Mucosa of descending colon (tissue), 3 donors: ENCODE measurements at regions not wholly inside any gene's neighbourhood (a gene's known extent, or its start where the extent isn't known, plus 50 kb on each side); places are given as distances from the start of the nearest gene placed in this dataset.
A peak's percentile ranks its signal among the peaks of the same experiment; 100 is the strongest.

Experiments
- ATAC-seq: fragments of 200-7000 bp; cut with Tn5 transposase; one replicate; pipeline ENCODE4 v1.9.1; 2020; ENCODE audit warnings: mild to moderate bottlenecking, moderate library complexity
- DNase-seq, 3 donors: peaks; one replicate each; pipeline ENCODE4 v3.0.0-alpha.2; 2020
- H3K36me3 ChIP-seq: fragments of 200-600 bp; one replicate; pipeline ENCODE4 v1.8.0; 2021; ENCODE audit warnings: low read depth, mild to moderate bottlenecking
- H3K4me1 ChIP-seq: fragments of 200-600 bp; one replicate; pipeline ENCODE4 v1.8.0; 2021; ENCODE audit warnings: low read depth, mild to moderate bottlenecking
- H3K4me3 ChIP-seq: fragments of 200-600 bp; one replicate; pipeline ENCODE4 v1.8.0; 2021; ENCODE audit warnings: mild to moderate bottlenecking
- H3K9me3 ChIP-seq: fragments of 200-600 bp; one replicate; pipeline ENCODE4 v1.8.0; 2021; ENCODE audit warnings: mild to moderate bottlenecking
- intact Hi-C, 2 donors: fragments of 100-400 bp; cut with DNase I in 1 of 2; cut with micrococcal nuclease in 1 of 2; formaldehyde crosslinking; loops; one replicate each; pipeline versions ENCODE4 v1.11.0 to v1.11.1; 2022; cut with DNase I, micrococcal nuclease
- TF ChIP-seq, protein P1 (sequence below): fragments of 200-600 bp; IDR thresholded peaks from one replicate; pipeline ENCODE4 v1.8.0; 2022; ENCODE audit warnings: antibody characterized with exemption, mild to moderate bottlenecking
- donor health status: DM: no; HTN: no; CAD: no; lungs with moderate emphysema.
- donor health status: DM: no; HTN: no; CAD: no.
- donor health status: DM: no; HTN: yes; CAD: no.

- TF ChIP-seq, protein P1, sequence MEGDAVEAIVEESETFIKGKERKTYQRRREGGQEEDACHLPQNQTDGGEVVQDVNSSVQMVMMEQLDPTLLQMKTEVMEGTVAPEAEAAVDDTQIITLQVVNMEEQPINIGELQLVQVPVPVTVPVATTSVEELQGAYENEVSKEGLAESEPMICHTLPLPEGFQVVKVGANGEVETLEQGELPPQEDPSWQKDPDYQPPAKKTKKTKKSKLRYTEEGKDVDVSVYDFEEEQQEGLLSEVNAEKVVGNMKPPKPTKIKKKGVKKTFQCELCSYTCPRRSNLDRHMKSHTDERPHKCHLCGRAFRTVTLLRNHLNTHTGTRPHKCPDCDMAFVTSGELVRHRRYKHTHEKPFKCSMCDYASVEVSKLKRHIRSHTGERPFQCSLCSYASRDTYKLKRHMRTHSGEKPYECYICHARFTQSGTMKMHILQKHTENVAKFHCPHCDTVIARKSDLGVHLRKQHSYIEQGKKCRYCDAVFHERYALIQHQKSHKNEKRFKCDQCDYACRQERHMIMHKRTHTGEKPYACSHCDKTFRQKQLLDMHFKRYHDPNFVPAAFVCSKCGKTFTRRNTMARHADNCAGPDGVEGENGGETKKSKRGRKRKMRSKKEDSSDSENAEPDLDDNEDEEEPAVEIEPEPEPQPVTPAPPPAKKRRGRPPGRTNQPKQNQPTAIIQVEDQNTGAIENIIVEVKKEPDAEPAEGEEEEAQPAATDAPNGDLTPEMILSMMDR, result no peak
- DNase-seq (no peak), ATAC-seq (no peak)
- peaks cover 8% of the 10 kb centered on the region for H3K4me1 ChIP-seq
- intact Hi-C loops, result no loop called here
- H3K4me3 ChIP-seq, result no peak overlapping the region
- no peaks in the 10 kb centered on the region for H3K36me3 ChIP-seq
- no peaks in the 10 kb centered on the region for H3K9me3 ChIP-seq
These were observed 142.9 kb upstream of the SERP2 start for GRCh38 chr13:44230736-44231135.

DNA sequence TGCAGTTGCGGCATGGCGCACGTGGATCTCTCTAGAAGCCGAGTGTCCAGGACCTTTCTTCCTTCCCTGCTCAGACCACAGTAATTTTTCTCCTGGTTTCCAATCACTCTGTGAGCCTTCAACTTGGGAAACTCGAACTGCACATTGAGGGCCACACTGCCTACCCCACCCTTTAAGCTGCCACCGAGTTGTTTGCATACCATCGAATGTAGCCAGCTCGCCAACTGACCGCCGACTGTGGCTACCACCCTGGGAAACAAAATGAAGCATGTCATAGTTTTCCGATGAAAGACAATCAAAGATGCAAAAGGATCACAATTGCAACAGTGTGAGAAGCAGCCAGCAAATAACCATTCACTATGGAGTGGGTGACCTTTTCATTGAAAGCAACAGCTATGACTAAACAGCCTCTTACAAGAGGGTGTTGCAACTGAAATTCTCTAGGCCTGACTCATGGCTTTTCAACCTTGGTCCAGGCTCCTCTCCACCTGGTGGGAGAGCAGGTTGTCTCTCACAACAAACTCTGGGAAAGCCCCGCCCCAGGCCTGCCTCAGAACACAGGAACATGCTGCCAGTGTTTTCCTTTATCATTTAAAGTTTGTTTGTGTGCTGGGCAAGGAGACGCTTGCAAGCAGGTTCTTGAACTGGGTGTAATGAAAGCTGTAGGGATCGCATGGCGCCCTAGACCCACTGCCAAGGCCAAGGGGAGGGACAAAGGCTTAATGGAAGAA, 141.7 kb upstream of the SERP2 start:
- DNase-seq (peak; percentile 60 to 67 (median 63)), ATAC-seq (peak; percentile 77)
- Histone ChIP-seq H3K4me3 (no peak overlapping the region), H3K9me3 (no peaks in the 10 kb centered on the region), H3K4me1 (peaks cover 8% of the 10 kb centered on the region), H3K36me3 (no peaks in the 10 kb centered on the region)
- TF ChIP-seq, protein P1, result no peak
- intact Hi-C loops, result no loop called here

DNA sequence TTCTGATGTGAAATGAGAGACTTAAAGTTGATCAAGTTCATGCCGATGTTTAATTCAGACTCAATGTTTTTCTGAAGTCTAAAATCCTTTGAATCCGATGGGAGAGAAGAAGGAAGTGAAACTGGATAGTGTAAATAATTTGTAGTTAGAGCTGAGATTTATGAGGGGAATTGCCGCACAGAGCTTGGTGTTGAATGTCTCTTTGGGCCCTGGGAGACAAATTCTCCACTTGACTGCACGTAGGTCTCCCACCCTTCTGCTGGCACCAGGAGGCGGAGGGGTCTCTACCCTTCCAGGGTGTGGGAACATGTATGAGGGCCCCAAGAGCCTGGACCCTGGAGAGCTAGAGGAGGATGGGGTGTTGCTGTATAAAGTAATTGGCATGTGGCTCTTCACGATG, 140.8 kb upstream of the SERP2 start:
- intact Hi-C loops, result no loop called here
- Histone ChIP-seq H3K4me1 (peaks cover 8% of the 10 kb centered on the region), H3K9me3 (no peaks in the 10 kb centered on the region), H3K4me3 (no peak overlapping the region), H3K36me3 (no peaks in the 10 kb centered on the region)
- TF ChIP-seq, protein P1, result no peak
- ATAC-seq (peak; percentile 16), DNase-seq (no peak)

GRCh38 chr13:44234566-44234965, 139.1 kb upstream of the SERP2 start:
- ATAC-seq (no peak), DNase-seq (no peak)
- H3K9me3 ChIP-seq, result no peaks in the 10 kb centered on the region
- H3K36me3 ChIP-seq, result no peaks in the 10 kb centered on the region
- TF ChIP-seq, protein P1, result no peak
- intact Hi-C loops, result no loop called here
- peaks cover 8% of the 10 kb centered on the region for H3K4me1 ChIP-seq
- no peak overlapping the region for H3K4me3 ChIP-seq

- Histone ChIP-seq H3K36me3 (no peaks in the 10 kb centered on the region), H3K4me1 (peaks cover 7% of the 10 kb centered on the region), H3K9me3 (no peaks in the 10 kb centered on the region), H3K4me3 (no peak overlapping the region)
- DNase-seq, result no peak
- intact Hi-C loops, result no loop called here
- no peak for ATAC-seq
- TF ChIP-seq, protein P1, result no peak
These were observed 137.3 kb upstream of the SERP2 start for GRCh38 chr13:44236370-44236769.

- DNase-seq (no peak), ATAC-seq (no peak)
- no peak overlapping the region for H3K4me3 ChIP-seq
- no peaks in the 10 kb centered on the region for H3K36me3 ChIP-seq
- peaks cover 3% of the 10 kb centered on the region for H3K4me1 ChIP-seq
- no peaks in the 10 kb centered on the region for H3K9me3 ChIP-seq
- intact Hi-C loops, result no loop called here
- TF ChIP-seq, protein P1, result no peak
These were observed 136.8 kb upstream of the SERP2 start for GRCh38 chr13:44236801-44237207.
